ENCODE measurements at regions not wholly inside any gene's neighbourhood (a gene's known extent, or its start where the extent isn't known, plus 50 kb on each side); places are given as distances from the start of the nearest gene placed in this dataset.
"Not testable (repeated sequence)": the region's sequence is repeated elsewhere in the genome, so short reads cannot be mapped to it uniquely, and the experiment has no call there.

DNA sequence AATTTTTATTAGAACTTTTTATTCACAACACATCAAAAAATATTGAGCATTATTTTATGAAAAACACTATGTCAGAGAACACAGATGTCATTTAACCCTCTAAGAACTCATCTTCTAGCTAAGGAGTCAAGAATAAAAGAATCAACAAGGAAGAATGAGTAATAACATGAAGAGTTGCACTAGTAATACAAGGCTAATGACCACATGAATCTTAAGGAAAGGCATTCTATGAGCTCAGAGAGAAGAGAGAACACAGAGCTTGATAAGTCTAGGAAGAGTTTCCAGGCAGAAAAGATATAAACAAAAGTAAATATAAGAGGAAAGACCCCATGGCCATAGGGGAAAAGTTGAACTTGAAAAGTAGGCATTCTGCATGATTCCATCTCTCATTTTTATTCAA, 166.5 kb downstream of the MAIP1 start:
- peaks cover 22% of the 10 kb centered on the region for H3K27me3 Mint-ChIP-seq
- H3K9me3 Mint-ChIP-seq: no peaks in the 10 kb centered on the region
- H3K4me1 Mint-ChIP-seq (ENCODE audit: low read depth): no peaks in the 10 kb centered on the region
- Histone ChIP-seq H3K27ac (ENCODE audit: low read depth in 1 of 2, low read length in 2 of 2) (no peak overlapping the region), H3K4me1 (ENCODE audit: insufficient read depth, low read length) (no peaks in the 10 kb centered on the region), H3K9me3 (ENCODE audit: control insufficient read depth in 1 of 2, insufficient read depth in 1 of 2, low read length in 2 of 2) (no peaks in the 10 kb centered on the region), H3K36me3 (ENCODE audit: insufficient read depth, low read length) (no peaks in the 10 kb centered on the region), H3K4me3 (ENCODE audit: low read length) (no peak overlapping the region), H3K27me3 (ENCODE audit: control insufficient read depth in 1 of 2, insufficient read depth in 2 of 2, low read length in 2 of 2) (peaks cover 0 to 3% of the 10 kb centered on the region in 2 experiments)
- ChIA-PET CTCF (no interaction called here), POLR2A (no interaction called here)
- H3K4me3 Mint-ChIP-seq: no peak overlapping the region
- no peak overlapping the region for H3K27ac Mint-ChIP-seq
- intact Hi-C loops (cut with DNase I, micrococcal nuclease): loop anchor here in 1 of 2 experiments (5.0 kb wide), 1 partner anchor 60 kb away; no protein-coding TSS in a partner anchor
- ATAC-seq (ENCODE audit: poor library complexity) (no peak), DNase-seq (no peak)
- TF ChIP-seq, protein P1, sequence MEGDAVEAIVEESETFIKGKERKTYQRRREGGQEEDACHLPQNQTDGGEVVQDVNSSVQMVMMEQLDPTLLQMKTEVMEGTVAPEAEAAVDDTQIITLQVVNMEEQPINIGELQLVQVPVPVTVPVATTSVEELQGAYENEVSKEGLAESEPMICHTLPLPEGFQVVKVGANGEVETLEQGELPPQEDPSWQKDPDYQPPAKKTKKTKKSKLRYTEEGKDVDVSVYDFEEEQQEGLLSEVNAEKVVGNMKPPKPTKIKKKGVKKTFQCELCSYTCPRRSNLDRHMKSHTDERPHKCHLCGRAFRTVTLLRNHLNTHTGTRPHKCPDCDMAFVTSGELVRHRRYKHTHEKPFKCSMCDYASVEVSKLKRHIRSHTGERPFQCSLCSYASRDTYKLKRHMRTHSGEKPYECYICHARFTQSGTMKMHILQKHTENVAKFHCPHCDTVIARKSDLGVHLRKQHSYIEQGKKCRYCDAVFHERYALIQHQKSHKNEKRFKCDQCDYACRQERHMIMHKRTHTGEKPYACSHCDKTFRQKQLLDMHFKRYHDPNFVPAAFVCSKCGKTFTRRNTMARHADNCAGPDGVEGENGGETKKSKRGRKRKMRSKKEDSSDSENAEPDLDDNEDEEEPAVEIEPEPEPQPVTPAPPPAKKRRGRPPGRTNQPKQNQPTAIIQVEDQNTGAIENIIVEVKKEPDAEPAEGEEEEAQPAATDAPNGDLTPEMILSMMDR (IDR thresholded peaks at IDR 0.05): no peak
- no peaks in the 10 kb centered on the region for H3K36me3 Mint-ChIP-seq (ENCODE audit: low read depth)

DNA sequence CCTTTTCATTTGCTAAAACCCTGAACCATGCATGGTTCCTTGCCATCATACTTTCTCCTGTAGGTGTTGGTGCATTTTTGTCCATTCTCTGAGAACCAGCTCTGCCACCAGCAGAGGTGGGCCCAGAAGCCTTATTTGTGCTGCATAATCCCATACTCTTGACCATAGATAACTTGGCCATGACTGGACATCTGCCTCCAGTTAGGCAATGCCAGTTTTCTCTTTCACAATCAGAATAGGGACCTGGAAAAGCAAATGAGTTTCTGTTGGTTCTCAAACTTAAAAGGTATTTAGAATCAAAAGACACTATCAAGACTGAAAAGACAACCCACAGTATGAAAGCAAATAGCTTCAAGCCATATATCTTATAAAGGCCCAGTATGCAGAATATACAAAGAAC, 167.3 kb downstream of the MAIP1 start:
- no peaks in the 10 kb centered on the region for H3K4me1 Mint-ChIP-seq (ENCODE audit: low read depth)
- H3K4me3 Mint-ChIP-seq: no peak overlapping the region
- ATAC-seq (ENCODE audit: poor library complexity) (no peak), DNase-seq (no peak)
- Histone ChIP-seq H3K4me3 (ENCODE audit: low read length) (no peak overlapping the region), H3K9me3 (ENCODE audit: control insufficient read depth in 1 of 2, insufficient read depth in 1 of 2, low read length in 2 of 2) (no peaks in the 10 kb centered on the region), H3K27ac (ENCODE audit: low read depth in 1 of 2, low read length in 2 of 2) (no peak overlapping the region), H3K27me3 (ENCODE audit: control insufficient read depth in 1 of 2, insufficient read depth in 2 of 2, low read length in 2 of 2) (peaks cover 0 to 3% of the 10 kb centered on the region in 2 experiments), H3K36me3 (ENCODE audit: insufficient read depth, low read length) (no peaks in the 10 kb centered on the region), H3K4me1 (ENCODE audit: insufficient read depth, low read length) (no peaks in the 10 kb centered on the region)
- H3K36me3 Mint-ChIP-seq (ENCODE audit: low read depth): no peaks in the 10 kb centered on the region
- intact Hi-C loops (cut with DNase I, micrococcal nuclease): loop anchor here in 1 of 2 experiments (5.0 kb wide), 1 partner anchor 60 kb away; no protein-coding TSS in a partner anchor
- no peak overlapping the region for H3K27ac Mint-ChIP-seq
- TF ChIP-seq, protein P1 (IDR thresholded peaks at IDR 0.05): no peak
- peaks cover 22% of the 10 kb centered on the region for H3K27me3 Mint-ChIP-seq
- H3K9me3 Mint-ChIP-seq: no peaks in the 10 kb centered on the region
- ChIA-PET CTCF (no interaction called here), POLR2A (no interaction called here)

DNA sequence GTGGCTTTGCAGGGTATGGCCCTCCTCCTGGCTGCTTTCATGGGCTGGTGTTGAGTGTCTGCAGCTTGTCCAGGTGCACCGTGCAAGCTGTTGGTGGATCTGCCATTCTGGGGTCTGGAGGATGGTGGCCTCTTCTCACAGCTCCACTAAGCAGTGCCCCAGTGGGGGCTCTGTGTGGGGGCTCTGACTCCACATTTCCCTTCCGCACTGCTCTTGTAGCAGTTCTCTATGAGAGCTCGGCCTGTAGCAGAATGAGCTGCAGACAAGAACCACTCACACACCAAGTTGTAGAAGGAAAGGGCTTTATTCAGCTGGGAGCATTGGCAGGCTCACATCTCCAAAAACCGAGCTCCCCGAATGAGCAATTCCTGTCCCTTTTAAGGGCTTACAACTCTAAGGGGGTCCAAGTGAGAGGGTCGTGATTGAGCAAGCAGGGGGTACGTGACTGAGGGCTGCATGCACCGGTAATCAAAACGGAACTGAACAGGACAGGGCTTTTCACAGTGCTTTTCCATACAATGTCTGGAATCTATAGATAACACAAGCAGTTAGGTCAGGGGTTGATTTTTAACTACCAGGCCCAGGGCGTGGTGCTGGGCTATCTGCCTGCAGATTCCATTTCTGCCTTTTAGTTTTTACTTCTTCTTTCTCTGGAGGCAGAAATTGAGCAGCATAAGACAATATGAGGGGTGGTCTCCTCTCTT, 169.4 kb downstream of the MAIP1 start:
- intact Hi-C loops (cut with DNase I, micrococcal nuclease): loop anchor here in 1 of 2 experiments (5.0 kb wide), 1 partner anchor 57 kb away; no protein-coding TSS in a partner anchor

More for the DNA sequence above, 169.4 kb downstream of the MAIP1 start:
- CTCF ChIA-PET; H3K27ac ChIP-seq (ENCODE audit: low read depth in 1 of 2, low read length in 2 of 2); H3K27me3 ChIP-seq (ENCODE audit: control insufficient read depth in 1 of 2, insufficient read depth in 2 of 2, low read length in 2 of 2); H3K9me3 Mint-ChIP-seq; H3K4me1 Mint-ChIP-seq (ENCODE audit: low read depth); H3K36me3 Mint-ChIP-seq (ENCODE audit: low read depth); H3K36me3 ChIP-seq (ENCODE audit: insufficient read depth, low read length); ATAC-seq (ENCODE audit: poor library complexity); H3K4me1 ChIP-seq (ENCODE audit: insufficient read depth, low read length); H3K4me3 ChIP-seq (ENCODE audit: low read length); H3K4me3 Mint-ChIP-seq; POLR2A ChIA-PET; H3K27ac Mint-ChIP-seq; H3K27me3 Mint-ChIP-seq; H3K9me3 ChIP-seq (ENCODE audit: control insufficient read depth in 1 of 2, insufficient read depth in 1 of 2, low read length in 2 of 2); DNase-seq: not testable (repeated sequence)

All from CD4-positive, alpha-beta T cell (primary cell).